Smooth muscle cell of the brain vasculature (primary cell): ENCODE measurements at regions not wholly inside any gene's neighbourhood (a gene's known extent, or its start where the extent isn't known, plus 50 kb on each side); places are given as distances from the start of the nearest gene placed in this dataset.
A peak's percentile ranks its signal among the peaks of the same experiment; 100 is the strongest.

ENCODE experiments used
- DNase-seq: peaks from one replicate; pipeline ENCODE4 v3.0.0-alpha.2; 2012; ENCODE audit warnings: low read depth, low spot score

GRCh38 chr14:85444635-85445034, 85.3 kb upstream of the FLRT2 start:
- no peak for DNase-seq

GRCh38 chr14:85445151-85445795, 84.7 kb upstream of the FLRT2 start:
- DNase-seq, result no peak

GRCh38 chr14:85447883-85448282, 82.1 kb upstream of the FLRT2 start:
- no peak for DNase-seq

GRCh38 chr14:85451421-85451820, 78.5 kb upstream of the FLRT2 start:
- DNase-seq, result no peak

- DNase-seq, result no peak
Observed at GRCh38 chr14:85453401-85454225, 76.3 kb upstream of the FLRT2 start.

- no peak for DNase-seq
Observed at GRCh38 chr14:85454226-85454813, 75.6 kb upstream of the FLRT2 start.

GRCh38 chr14:85459361-85460000, 70.5 kb upstream of the FLRT2 start:
- no peak for DNase-seq

GRCh38 chr14:85461432-85462133, 68.4 kb upstream of the FLRT2 start:
- no peak for DNase-seq

- DNase-seq, result no peak
Observed at GRCh38 chr14:85463512-85463911, 66.4 kb upstream of the FLRT2 start.

- no peak for DNase-seq
Observed at GRCh38 chr14:85464135-85464895, 65.6 kb upstream of the FLRT2 start.

- no peak for DNase-seq
Observed at GRCh38 chr14:85466678-85467077, 63.3 kb upstream of the FLRT2 start.

- no peak for DNase-seq
Observed at GRCh38 chr14:85468816-85469215, 61.1 kb upstream of the FLRT2 start.

- DNase-seq, result no peak
Observed at GRCh38 chr14:85471156-85471555, 58.8 kb upstream of the FLRT2 start.

- DNase-seq, result peak; percentile 78
Observed at GRCh38 chr14:85471744-85472143, 58.2 kb upstream of the FLRT2 start.

GRCh38 chr14:85474431-85474830, 55.5 kb upstream of the FLRT2 start:
- no peak for DNase-seq

GRCh38 chr14:85475113-85475512, 54.8 kb upstream of the FLRT2 start:
- no peak for DNase-seq

- no peak for DNase-seq
Observed at GRCh38 chr14:85479306-85479705, 50.6 kb upstream of the FLRT2 start.

GRCh38 chr14:85479771-85480170, 50.2 kb upstream of the FLRT2 start:
- no peak for DNase-seq
